GM13977 (cell line): ENCODE measurements at regions not wholly inside any gene's neighbourhood (a gene's known extent, or its start where the extent isn't known, plus 50 kb on each side); places are given as distances from the start of the nearest gene placed in this dataset.

Experiments used
- DNase-seq: peaks from one replicate; pipeline ENCODE4 v3.0.0; 2012; ENCODE audit warnings: low spot score
- in situ Hi-C: fragments of 300-500 bp; cut with MboI; formaldehyde crosslinking; loops from one replicate; pipeline ENCODE4 v1.12.0; 2022; ENCODE audit warnings: low sequenced_read_pairs, low pct_unique_long_range_greater_than_20kb, mixed read lengths, inconsistent platforms; ENCODE audit not compliant: unreplicated experiment
- TF ChIP-seq, protein P1 (sequence below): IDR thresholded peaks from 2 replicates; pipeline ENCODE4 v1.5.1; 2012; ENCODE audit warnings: mild to moderate bottlenecking, control low read depth; ENCODE audit not compliant: insufficient read depth; ENCODE audit errors: extremely low read depth, missing control alignments

DNA sequence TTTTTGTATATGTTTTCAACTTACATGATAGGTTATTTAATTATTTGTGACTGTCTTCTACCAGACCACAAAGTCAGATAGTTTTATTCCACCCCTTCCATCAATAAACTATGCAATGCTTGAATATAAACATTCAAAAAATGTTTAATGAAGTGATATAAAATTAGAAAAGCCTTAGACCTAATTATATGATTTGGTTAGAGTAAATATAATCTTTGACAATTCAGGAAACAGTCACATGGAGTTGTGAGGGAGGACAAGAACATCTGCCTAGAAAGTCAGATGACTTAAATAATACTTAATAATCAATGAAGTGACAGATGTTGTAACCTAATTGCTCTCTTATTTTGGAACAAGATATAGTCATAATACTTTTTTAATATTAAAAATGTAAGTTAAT lies 710.3 kb downstream of the ZBBX start:
- DNase-seq, result no peak
- TF ChIP-seq, protein P1, sequence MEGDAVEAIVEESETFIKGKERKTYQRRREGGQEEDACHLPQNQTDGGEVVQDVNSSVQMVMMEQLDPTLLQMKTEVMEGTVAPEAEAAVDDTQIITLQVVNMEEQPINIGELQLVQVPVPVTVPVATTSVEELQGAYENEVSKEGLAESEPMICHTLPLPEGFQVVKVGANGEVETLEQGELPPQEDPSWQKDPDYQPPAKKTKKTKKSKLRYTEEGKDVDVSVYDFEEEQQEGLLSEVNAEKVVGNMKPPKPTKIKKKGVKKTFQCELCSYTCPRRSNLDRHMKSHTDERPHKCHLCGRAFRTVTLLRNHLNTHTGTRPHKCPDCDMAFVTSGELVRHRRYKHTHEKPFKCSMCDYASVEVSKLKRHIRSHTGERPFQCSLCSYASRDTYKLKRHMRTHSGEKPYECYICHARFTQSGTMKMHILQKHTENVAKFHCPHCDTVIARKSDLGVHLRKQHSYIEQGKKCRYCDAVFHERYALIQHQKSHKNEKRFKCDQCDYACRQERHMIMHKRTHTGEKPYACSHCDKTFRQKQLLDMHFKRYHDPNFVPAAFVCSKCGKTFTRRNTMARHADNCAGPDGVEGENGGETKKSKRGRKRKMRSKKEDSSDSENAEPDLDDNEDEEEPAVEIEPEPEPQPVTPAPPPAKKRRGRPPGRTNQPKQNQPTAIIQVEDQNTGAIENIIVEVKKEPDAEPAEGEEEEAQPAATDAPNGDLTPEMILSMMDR, result no peak
- in situ Hi-C loops, result no loop called here

DNA sequence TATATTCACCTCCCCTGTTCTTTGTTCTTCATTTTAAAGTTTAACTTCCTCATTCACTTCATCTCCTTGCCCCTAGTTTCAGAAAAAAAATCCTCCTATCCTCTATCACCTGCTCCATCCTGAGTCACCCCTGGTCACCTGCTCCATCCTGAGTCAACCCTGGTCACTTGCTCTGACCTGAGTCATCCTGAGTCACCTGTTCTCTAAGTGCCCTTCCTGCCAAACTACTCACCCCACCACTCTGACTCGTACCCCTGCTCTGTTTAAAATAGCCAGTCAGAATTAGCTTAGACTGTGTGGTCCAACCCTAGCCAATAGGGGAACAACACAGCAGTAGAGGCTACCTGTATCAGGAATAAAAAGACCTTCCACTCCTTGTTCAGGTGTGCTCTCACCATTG lies 716.9 kb downstream of the ZBBX start:
- TF ChIP-seq, protein P1, result no peak
- in situ Hi-C loops, result no loop called here
- DNase-seq, result no peak

DNA sequence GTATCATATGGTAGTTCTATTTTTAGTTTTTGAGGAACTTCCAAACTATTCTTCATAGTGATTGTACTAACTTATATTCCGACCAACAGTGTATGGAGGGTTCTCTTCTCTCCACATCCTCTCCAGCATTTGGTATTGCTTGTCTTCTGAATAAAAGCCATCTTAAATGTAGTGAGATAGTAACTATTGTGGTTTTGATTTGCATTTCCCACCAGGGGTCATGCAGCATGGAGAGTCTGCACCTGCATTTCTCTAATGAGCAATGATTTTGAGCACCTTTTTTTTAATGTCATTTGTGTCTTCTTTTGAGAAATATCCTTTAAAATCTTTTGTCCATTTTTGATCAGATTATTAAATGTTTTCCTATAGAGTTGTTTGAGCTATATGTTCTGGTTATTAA lies 718.5 kb downstream of the ZBBX start:
- no peak for DNase-seq
- TF ChIP-seq, protein P1, result no peak
- in situ Hi-C loops, result no loop called here

DNA sequence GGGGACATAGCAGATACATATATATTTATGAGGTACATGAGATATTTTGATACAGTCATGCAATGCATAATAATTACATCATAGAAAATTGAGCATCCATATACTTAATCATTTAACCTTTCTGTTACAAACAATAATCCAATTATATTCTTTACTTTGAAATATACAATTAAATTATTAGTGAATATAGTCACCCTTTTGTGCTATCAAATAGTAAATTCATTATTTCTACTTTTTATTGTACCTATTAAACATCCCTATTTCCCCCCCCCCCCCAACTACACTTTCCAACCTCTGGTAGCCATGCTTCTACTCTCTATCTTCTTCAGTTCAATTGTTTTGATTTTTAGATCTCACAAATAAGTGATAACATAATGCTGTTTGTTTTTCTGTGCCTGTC lies 719.1 kb downstream of the ZBBX start:
- DNase-seq, result no peak
- in situ Hi-C loops, result no loop called here
- TF ChIP-seq, protein P1, result no peak

DNA sequence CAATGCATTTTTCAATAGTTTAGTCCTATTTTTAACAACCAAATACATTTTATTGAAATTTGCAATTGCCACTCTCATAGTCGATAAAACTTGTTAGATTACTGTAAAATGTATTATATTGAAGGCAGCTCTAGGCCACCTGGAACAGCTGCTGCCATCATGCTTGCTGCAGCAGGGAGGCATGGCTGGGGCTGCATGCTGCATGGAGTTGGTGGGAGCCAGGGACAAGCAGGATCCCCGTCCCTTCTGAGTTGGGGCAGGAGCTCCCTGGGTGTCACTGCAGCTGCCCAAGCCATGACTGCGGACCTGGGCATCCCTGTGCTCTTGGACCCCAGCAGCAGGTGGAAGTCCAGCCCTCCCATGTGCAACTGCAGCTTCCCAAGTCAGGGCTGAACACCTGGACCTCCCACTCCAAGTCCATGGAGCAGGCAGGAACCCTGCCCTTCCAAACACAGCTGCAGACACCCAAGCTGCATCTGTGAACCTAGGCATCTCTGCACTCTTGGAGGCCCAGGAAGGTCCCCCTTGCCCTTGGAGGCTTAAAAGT lies 742.0 kb downstream of the ZBBX start:
- in situ Hi-C loops, result no loop called here
- no peak for DNase-seq
- TF ChIP-seq, protein P1, result no peak

DNA sequence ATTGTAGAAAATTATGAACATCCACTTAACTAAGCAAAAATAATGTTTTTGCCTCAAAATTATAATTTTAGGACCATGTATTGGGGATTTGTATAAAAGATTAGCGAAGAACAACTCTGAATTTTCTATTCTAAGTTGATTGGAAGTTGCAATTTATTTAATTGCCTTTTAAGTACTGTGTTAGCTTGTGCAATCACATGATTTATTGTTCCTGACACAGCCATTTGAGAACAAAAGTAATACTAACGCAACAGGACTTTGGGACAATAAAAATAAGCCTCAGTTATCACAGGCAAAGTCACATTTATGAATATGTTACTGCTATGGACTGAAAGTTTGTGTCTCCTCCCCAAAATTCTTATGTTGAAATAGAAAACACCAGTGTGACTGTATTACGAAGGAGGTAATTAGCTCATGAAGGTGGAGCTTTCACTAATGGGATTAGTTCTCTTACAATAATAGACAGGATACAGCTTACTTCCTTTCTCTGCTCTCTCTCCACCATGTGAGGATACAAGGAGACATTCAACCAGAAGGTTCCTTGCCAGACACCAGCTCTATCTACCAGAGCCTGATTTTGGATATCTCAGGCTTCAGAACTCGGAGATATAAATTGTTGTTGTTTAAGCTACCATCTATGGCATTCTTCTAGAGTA lies 745.9 kb downstream of the ZBBX start:
- in situ Hi-C loops, result no loop called here
- TF ChIP-seq, protein P1, result no peak
- no peak for DNase-seq
